ENCODE measurements at regions not wholly inside any gene's neighbourhood (a gene's known extent, or its start where the extent isn't known, plus 50 kb on each side); places are given as distances from the start of the nearest gene placed in this dataset.

DNA sequence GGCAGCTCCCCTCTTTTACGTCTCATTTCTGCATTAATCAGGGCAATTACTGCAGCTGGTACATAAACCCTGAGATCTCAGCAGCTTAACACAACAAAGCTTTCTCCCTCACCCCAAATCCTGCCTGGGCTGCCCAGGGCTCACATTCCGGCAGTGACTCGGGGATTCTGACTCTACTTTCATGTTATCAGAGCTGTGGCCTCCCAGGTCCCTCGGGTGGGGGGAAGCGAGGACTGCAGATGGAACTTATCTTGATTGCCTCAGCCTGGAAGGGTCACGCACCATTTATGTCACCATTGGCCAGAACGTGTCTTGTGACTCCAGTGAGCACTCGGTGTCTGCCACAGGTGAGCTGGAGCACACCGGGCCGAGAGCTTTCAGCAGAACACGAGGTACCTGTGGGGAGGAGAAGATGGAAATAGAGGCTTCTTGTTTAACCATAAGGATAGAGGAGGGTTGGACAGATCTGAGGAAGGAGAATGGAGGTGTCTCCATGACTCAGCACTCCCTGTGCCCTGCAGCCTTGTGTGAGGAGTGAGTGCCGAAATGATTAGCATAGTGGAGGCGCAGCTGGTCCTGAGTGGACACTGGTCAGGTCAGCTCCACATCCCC is 88.5 kb upstream of the EXOC2 start:
- TF ChIP-seq POLR2A (IDR thresholded peaks at IDR 0.05; ENCODE audit: low read length) = no peak
- no peak for TF ChIP-seq GATA1 (IDR thresholded peaks at IDR 0.05; ENCODE audit: low read depth, low read length)
